Posterior cingulate gyrus (tissue), 11 donors: ENCODE measurements at regions not wholly inside any gene's neighbourhood (a gene's known extent, or its start where the extent isn't known, plus 50 kb on each side); places are given as distances from the start of the nearest gene placed in this dataset.
A peak's percentile ranks its signal among the peaks of the same experiment; 100 is the strongest.
"Not testable (repeated sequence)": the region's sequence is repeated elsewhere in the genome, so short reads cannot be mapped to it uniquely, and the experiment has no call there.

Experiments used
- DNase-seq, 10 donors: peaks; one replicate each; pipeline versions ENCODE4 v3.0.0 to v3.0.0-alpha.2; 2020 to 2021; ENCODE audit warnings: mixed read lengths in 3 of 10
- intact Hi-C: fragments of 100-400 bp; cut with DNase I; formaldehyde crosslinking; loops from one replicate; pipeline ENCODE4 v1.15.1; 2023

- intact Hi-C loops = no loop called here
- DNase-seq = no peak
Measured at GRCh38 chrX:30008031-30008430, 207.3 kb upstream of the MAGEB2 start.

DNA sequence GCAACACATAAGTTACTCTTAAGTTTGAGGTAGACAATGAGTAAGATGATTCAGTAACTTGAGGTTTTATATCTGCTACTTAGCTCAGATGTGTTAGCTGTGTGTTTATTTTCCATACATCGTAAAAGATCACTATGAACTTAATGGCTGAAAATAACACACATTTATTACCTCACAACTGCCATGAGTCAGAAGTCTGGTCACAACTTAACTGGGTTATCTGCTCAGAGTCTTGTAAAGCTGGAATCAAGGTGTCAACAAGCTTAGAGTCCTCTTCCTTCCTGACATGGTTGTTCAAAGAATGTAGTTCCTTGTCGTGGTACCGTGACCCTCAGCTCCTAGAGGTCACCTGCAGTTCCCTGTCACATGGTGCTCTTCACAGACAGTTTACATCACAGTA lies 204.9 kb upstream of the MAGEB2 start:
- no peak for DNase-seq
- intact Hi-C loops = no loop called here

DNA sequence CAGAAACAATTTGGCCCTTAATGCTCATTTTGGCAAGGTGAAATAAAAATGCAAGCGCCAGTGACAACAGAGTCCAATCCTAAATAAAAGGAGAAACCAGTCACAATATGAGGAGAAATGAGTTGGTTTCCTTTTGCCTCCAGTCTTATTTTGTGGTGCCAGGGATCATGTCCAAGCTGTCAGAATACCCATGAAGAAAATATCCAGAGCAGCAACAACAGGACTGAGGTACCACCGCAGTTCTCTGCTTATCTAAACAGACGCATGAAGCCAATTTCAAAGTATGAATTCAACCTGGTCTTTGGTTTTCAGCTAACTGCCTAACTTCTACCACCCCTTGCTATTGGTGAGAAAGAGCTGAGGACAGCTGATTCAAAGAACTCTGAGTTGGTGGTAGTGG lies 199.9 kb upstream of the MAGEB2 start:
- intact Hi-C loops = no loop called here
- DNase-seq = no peak

GRCh38 chrX:30027636-30028035 lies 187.7 kb upstream of the MAGEB2 start:
- intact Hi-C loops = no loop called here
- no peak for DNase-seq

DNA sequence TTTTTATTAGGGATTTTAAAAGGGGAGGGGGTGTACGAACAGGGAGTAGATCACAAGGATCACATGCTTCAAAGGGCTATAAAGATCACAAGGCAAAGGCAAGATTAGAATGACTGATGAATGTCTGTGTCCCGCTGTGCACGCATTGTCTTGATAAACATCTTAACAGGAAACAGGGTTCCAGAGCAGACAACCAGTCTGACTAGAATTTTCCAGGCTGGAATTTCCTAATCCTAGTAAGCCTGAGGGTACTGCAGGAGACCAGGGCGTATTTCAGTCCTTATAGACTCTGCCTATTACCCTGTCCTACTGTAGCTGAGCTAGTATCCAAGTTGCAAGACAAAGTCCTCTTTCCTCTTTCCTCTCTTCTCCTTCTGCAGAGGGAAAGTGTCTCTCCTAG lies 179.0 kb upstream of the MAGEB2 start:
- intact Hi-C loops, DNase-seq: not testable (repeated sequence)

DNA sequence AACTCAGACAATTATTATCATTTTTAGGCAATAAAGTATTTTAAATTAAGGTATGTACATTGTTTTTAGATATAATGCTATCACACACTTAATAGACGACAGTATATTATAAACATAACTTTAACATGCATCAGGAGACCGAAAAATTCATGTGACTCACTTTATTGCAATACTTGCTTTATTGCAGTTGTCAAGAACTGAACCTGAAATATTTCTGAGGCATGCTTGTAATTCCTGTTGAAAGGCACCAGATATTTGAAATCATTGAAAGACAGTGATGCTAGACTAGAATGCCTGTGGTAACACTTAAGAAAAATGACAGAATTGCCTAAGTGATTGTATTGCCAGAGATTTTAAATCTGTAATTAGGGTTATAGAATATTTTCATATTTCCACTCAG lies 175.6 kb upstream of the MAGEB2 start:
- intact Hi-C loops = no loop called here
- DNase-seq = no peak

DNA sequence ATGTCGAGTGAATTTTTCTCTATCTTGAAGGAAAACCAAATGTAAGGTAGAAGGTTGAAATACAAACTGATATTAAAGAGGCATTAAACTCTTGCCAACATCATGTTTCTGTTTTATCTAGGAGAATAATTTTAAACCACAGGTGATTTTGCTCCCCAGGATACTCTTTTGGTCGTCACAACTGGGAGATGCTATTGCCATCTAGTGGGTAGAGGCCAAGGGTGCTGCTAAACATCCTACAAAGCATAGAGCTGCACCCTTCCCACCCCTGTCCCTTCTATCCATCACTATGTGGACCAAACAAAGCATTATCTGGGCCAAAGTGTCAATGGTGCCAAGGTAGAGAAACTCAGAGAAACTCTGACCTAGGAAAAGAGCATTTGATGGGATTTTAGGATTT lies 154.6 kb upstream of the MAGEB2 start:
- DNase-seq = peak in 3 of 10 donors; percentile 2 to 21 (median 7)
- intact Hi-C loops = no loop called here

DNA sequence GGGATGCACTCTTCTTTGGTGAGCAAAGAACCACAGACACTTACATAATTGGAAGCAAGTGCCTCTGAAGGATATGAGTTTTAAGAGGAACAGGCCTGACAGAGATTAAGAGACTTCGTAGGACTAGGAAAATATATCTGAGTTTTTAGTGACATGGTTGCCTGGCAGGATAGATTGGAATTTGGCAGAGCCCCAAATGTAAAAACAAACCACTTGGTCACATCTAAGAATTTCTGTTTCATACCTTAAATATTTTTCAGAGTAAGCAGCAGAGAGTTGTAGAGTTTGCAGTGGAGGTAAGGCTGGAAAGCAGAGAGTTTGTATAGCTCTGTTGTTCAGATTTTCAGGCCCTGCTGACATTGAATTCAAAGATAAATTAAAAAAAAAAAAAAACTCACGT lies 150.1 kb upstream of the MAGEB2 start:
- no peak for DNase-seq
- intact Hi-C loops = no loop called here

GRCh38 chrX:30067677-30068076 lies 147.7 kb upstream of the MAGEB2 start:
- intact Hi-C loops = no loop called here
- DNase-seq = no peak

DNA sequence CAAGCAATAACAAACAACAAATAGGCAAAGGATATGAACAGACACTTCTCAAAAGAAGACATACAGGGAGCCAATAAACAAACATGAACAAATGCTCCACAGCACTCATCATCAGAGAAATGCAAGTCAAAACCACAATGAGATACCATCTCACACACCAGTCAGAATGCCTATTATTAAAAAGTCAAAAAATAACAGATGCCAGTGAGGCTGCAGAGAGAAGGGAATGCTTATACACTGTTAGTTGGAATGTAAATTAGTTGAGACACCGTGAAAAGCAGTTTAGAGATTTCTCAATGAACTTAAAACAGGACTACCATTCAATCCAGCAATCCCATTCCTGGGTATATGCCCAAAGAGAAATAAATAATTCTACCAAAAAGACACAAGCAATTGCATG lies 129.8 kb upstream of the MAGEB2 start:
- intact Hi-C loops = no loop called here
- no peak for DNase-seq

DNA sequence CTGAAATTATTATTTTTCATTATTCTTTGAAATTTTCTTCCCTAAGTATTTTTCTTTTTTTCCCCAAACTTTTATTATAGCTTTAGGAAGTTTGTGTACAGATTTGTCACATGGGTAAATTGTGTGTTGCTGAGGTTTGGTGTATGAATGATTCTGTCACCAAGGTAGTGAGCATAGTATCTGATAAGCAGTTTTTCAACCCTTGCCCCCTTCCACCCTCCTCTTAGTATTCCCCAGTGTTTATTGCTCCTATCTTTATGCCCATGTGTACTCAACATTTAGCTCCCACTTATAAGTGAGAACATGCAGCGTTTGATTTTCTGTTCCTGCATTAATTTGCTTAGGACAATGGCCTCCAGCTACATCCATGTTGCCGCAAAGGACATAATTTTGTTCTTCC lies 103.9 kb upstream of the MAGEB2 start:
- no peak for DNase-seq

GRCh38 chrX:30141966-30142365 lies 73.4 kb upstream of the MAGEB2 start:
- DNase-seq = no peak
- intact Hi-C loops = no loop called here

More for the DNA sequence above, 103.9 kb upstream of the MAGEB2 start:
- intact Hi-C loops = no loop called here

- no peak for DNase-seq
- intact Hi-C loops = no loop called here
Measured at GRCh38 chrX:30144221-30144620, 71.1 kb upstream of the MAGEB2 start.

DNA sequence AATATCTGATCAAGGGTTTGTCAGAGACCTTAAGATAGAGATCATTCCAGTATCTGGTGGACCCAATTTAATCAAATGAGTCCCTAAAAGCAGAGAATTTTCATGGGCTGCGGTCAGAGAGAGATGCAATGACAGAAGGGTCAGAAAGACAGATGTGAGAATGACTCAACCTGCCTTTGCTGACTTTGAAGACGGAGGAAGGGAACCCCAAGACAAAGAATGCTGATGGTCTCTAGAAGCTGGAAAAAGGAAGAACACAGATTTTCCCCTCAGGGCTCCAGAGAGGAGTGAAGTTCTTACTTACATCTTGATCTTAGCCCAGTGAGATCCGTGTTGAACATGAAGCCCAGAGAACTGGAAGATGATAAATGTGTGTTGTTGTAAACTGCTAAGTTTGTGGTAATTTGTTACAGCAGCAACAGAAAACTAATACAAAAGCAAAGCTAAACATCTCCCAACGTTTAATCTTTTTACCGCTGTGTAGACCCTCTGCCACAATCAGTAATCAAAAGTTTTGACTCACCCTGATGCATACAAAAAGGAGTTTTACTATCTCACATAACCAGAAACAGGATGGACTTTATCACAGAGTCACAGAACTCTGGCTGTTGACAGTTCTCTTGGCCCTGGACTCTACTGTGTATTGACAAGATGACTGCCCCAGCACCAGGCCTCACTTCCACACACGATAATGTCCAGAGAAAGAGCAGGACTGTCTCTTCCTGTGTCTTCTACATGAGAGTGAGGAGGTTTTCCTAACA lies 70.2 kb upstream of the MAGEB2 start:
- no peak for DNase-seq
- intact Hi-C loops = no loop called here

GRCh38 chrX:30147996-30148643 lies 67.2 kb upstream of the MAGEB2 start:
- DNase-seq = peak in 2 of 10 donors; percentile 62 to 77
- intact Hi-C loops = no loop called here

- DNase-seq, intact Hi-C loops: not testable (repeated sequence)
Measured at GRCh38 chrX:30149206-30149605, 66.2 kb upstream of the MAGEB2 start.

DNA sequence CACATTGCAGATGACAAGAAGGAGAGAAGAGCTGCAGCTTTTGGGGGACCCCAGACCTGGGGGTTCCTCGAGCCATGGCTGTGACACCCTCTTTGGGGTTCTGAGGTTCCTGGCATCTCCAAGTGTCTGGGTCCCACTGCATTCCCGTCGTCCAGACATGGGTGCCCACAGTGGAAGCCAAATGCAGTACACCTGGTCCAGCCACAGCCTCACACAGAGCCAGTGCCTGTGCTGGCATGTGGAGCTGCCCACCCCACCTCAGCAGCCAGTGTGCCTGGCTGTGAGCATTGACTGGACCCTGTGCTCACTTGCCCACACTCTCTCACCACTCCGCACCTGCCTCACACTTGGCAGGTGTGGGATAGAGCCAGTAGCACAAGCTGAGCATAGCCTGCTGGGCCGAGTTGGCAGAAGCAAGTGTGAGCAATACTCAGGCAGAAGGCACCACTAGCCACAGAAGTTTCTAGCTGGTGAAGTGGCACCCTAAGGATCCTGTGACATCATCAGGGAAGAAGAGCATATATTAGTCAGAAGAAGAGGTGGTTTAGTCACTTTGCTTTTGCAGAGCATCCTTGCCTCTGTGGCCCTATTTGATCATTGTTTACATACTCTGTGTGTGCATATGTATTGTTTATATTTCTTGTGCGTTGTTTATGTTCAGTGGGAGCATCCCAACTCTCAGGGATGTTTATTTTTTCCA lies 65.0 kb upstream of the MAGEB2 start:
- DNase-seq = peak in 2 of 10 donors; percentile 48 to 59
- intact Hi-C loops = no loop called here

DNA sequence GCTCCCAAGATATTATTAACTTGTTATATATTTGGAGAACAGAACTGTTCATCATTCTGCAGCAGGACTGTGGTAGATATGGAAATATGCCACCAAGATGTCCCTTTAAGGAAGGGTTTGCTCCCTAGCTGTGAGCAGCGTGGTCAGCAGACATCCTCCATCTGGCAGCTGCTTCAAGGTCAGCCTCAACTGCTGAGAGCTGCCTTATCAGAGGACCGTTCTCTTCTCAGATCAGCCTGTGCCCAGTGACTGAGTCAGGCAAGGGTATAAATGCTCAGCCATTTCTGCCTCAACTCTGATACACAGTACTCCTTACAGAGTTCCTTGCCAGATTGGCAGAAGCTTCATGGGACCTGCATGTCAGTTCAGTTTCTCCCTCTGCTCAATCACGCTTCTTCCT lies 63.4 kb upstream of the MAGEB2 start:
- intact Hi-C loops = no loop called here
- no peak for DNase-seq

DNA sequence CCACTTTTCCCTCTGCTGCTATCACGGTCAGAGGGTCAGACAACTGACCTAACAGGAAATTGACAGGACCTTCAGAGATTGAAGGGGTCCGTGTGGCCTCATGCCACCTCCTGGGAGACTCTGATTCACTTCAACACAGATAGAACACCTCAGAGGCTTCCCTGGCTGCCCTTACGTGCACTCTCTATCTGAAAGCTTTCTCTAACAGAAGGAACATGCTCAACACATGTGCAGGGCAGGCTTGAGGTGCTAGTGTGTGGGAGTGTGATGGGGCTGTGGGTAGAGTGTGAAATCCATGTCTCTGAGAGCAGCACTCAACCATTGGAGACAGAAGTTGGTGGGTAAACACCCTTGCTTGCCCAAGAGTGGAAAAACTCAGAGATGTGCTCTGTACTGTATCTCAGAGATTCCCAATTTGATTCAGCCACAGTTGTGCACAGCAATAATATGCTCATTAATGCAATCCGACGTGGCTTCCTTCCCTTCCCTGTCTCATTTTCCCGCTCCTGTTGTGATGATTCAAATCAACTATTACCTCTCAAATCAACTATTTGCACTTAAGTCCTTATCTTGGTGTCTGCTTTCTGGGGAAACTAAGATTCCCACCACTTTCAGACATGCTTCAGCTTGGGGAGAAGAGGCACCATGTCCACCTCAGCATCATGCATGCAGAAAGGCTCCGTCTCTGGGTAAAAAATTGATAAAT lies 62.0 kb upstream of the MAGEB2 start:
- intact Hi-C loops = no loop called here
- peak in 2 of 10 donors; percentile 2 to 50 for DNase-seq

DNA sequence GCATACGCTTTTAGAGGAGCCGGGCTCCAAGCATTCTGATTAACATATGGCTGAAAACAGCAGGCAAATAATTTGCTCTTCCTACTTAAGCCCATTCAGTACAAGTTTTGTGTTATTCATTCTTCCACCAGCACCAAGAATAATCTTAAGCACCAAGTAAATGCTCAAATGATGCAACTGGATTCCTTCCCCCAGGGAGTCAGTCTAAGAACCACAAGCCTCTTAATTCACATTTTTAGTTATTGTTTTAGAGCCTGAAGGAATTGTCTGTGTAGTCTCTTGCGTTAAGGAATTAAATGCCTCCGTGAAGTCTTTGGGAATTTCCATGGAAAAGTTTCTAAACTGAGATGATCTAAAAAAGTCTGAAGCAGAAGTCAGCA lies 61.5 kb upstream of the MAGEB2 start:
- intact Hi-C loops = no loop called here
- DNase-seq = no peak

GRCh38 chrX:30156009-30156408 lies 59.4 kb upstream of the MAGEB2 start:
- intact Hi-C loops = no loop called here
- DNase-seq = no peak
